Progenitor cell of endocrine pancreas (in vitro differentiated cells): ENCODE measurements at regions not wholly inside any gene's neighbourhood (a gene's known extent, or its start where the extent isn't known, plus 50 kb on each side); places are given as distances from the start of the nearest gene placed in this dataset.

Experiments used
- DNase-seq: peaks from one replicate; pipeline ENCODE4 v3.0.0; 2021; ENCODE audit warnings: low spot score; ENCODE audit not compliant: unreplicated experiment
- H3K27ac Mint-ChIP-seq: 2 replicates; pipeline ENCODE4 v1.8.0; 2021; ENCODE audit warnings: mild to moderate bottlenecking, moderate library complexity, mixed read lengths
- H3K27me3 Mint-ChIP-seq: 2 replicates; pipeline ENCODE4 v1.8.0; 2021; ENCODE audit warnings: mixed read lengths
- H3K36me3 Mint-ChIP-seq: 2 replicates; pipeline ENCODE4 v1.8.0; 2022; ENCODE audit warnings: mixed read lengths; ENCODE audit not compliant: insufficient read depth
- H3K4me1 Mint-ChIP-seq: 2 replicates; pipeline ENCODE4 v1.8.0; 2021; ENCODE audit warnings: low read depth, mixed read lengths
- H3K4me3 Mint-ChIP-seq: 2 replicates; pipeline ENCODE4 v1.8.0; 2021; ENCODE audit warnings: low read depth, mild to moderate bottlenecking, moderate library complexity, mixed read lengths
- H3K9me3 Mint-ChIP-seq: 2 replicates; pipeline ENCODE4 v1.8.0; 2021; ENCODE audit warnings: low read depth, mixed read lengths
- CTCF ChIP-seq: fragments of 200-600 bp; sonication (generic); IDR thresholded peaks from one replicate; pipeline ENCODE4 v1.5.0; 2021; ENCODE audit warnings: antibody characterized with exemption, mild to moderate bottlenecking; ENCODE audit not compliant: unreplicated experiment

- Mint-ChIP-seq H3K36me3 (no peaks in the 10 kb centered on the region), H3K4me3 (no peak overlapping the region), H3K4me1 (peaks cover 7% of the 10 kb centered on the region), H3K9me3 (no peaks in the 10 kb centered on the region), H3K27ac (no peak overlapping the region), H3K27me3 (peaks cover 42% of the 10 kb centered on the region)
- TF ChIP-seq CTCF, result no peak
- DNase-seq, result no peak
Observed at GRCh38 chr19:30923621-30924020, 425.6 kb downstream of the TSHZ3 start.

GRCh38 chr19:30923096-30923495 is 426.1 kb downstream of the TSHZ3 start:
- Mint-ChIP-seq H3K27ac (no peak overlapping the region), H3K36me3 (no peaks in the 10 kb centered on the region), H3K4me3 (no peak overlapping the region), H3K9me3 (no peaks in the 10 kb centered on the region), H3K27me3 (peaks cover 47% of the 10 kb centered on the region), H3K4me1 (peaks cover 7% of the 10 kb centered on the region)
- no peak for TF ChIP-seq CTCF
- no peak for DNase-seq

GRCh38 chr19:30920222-30920621 is 429.0 kb downstream of the TSHZ3 start:
- H3K4me3 Mint-ChIP-seq, result no peak overlapping the region
- no peaks in the 10 kb centered on the region for H3K36me3 Mint-ChIP-seq
- no peak for TF ChIP-seq CTCF
- no peaks in the 10 kb centered on the region for H3K9me3 Mint-ChIP-seq
- no peak for DNase-seq
- peaks cover 43% of the 10 kb centered on the region for H3K27me3 Mint-ChIP-seq
- H3K4me1 Mint-ChIP-seq, result peaks cover 7% of the 10 kb centered on the region
- no peak overlapping the region for H3K27ac Mint-ChIP-seq

- H3K4me1 Mint-ChIP-seq, result peaks cover 8% of the 10 kb centered on the region
- no peak overlapping the region for H3K4me3 Mint-ChIP-seq
- peaks cover 45% of the 10 kb centered on the region for H3K27me3 Mint-ChIP-seq
- no peak for DNase-seq
- no peak for TF ChIP-seq CTCF
- H3K27ac Mint-ChIP-seq, result no peak overlapping the region
- no peaks in the 10 kb centered on the region for H3K36me3 Mint-ChIP-seq
- no peaks in the 10 kb centered on the region for H3K9me3 Mint-ChIP-seq
Observed at GRCh38 chr19:30919737-30920136, 429.5 kb downstream of the TSHZ3 start.

- H3K27me3 Mint-ChIP-seq, result peaks cover 29% of the 10 kb centered on the region
- H3K27ac Mint-ChIP-seq, result no peak overlapping the region
- H3K36me3 Mint-ChIP-seq, result no peaks in the 10 kb centered on the region
- no peak for TF ChIP-seq CTCF
- H3K4me1 Mint-ChIP-seq, result peaks cover 8% of the 10 kb centered on the region
- no peak overlapping the region for H3K4me3 Mint-ChIP-seq
- no peaks in the 10 kb centered on the region for H3K9me3 Mint-ChIP-seq
- DNase-seq, result no peak
Observed at GRCh38 chr19:30916238-30916637, 433.0 kb downstream of the TSHZ3 start.
